ENCODE measurements at regions not wholly inside any gene's neighbourhood (a gene's known extent, or its start where the extent isn't known, plus 50 kb on each side); places are given as distances from the start of the nearest gene placed in this dataset.

GRCh38 chr3:163779396-163780344 is 1298.6 kb downstream of the SI start:
- no peak for FAIRE-seq
- H3K9ac ChIP-seq (replicated peaks; ENCODE audit: extremely low read depth, insufficient read depth, low read length), result no peak overlapping the region
- no peak overlapping the region for H3K27ac ChIP-seq (ENCODE audit: insufficient read depth, low read depth, low read length)
- TF ChIP-seq JUN (IDR thresholded peaks at IDR 0.05; ENCODE audit: borderline replicate concordance, insufficient read depth, insufficient read length, low read depth) (no peak), MYC (IDR thresholded peaks at IDR 0.05; ENCODE audit: low read depth, low read length) (no peak), EZH2 (IDR thresholded peaks at IDR 0.05; ENCODE audit: borderline replicate concordance, low read depth, low read length, severe bottlenecking) (no peak), GATA2 (IDR thresholded peaks at IDR 0.05; ENCODE audit: insufficient read depth, insufficient read length, low read depth, low read length) (no peak), FOS (IDR thresholded peaks at IDR 0.05; ENCODE audit: borderline replicate concordance, insufficient read depth, low read length) (no peak), POLR2AphosphoS5 (IDR thresholded peaks at IDR 0.05; ENCODE audit: insufficient read depth, low read depth, low read length) (no peak)
- TF ChIP-seq, protein P1, sequence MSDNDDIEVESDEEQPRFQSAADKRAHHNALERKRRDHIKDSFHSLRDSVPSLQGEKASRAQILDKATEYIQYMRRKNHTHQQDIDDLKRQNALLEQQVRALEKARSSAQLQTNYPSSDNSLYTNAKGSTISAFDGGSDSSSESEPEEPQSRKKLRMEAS (IDR thresholded peaks at IDR 0.05; ENCODE audit: insufficient read depth, insufficient read length), result no peak
- no peaks in the 10 kb centered on the region for H4K20me1 ChIP-seq (replicated peaks; ENCODE audit: control insufficient read depth, extremely low read depth, insufficient read depth, low read length)
- no peaks in the 10 kb centered on the region for H3K36me3 ChIP-seq (ENCODE audit: control insufficient read depth in 2 of 2, extremely low read depth in 1 of 2, insufficient read depth in 2 of 2, low read length in 2 of 2)
- CTCF ChIA-PET, result no interaction called here
- H3K9me1 ChIP-seq (replicated peaks; ENCODE audit: control insufficient read depth, extremely low read depth, insufficient read depth, low read length), result no peaks in the 10 kb centered on the region
- H3K79me2 ChIP-seq (ENCODE audit: control insufficient read depth, insufficient read depth, low read length), result no peaks in the 10 kb centered on the region
- H3K4me3 ChIP-seq (replicated peaks in 1 of 3; ENCODE audit: insufficient read depth in 1 of 3, low read depth in 1 of 3, low read length in 3 of 3), result no peak overlapping the region
- no peak for DNase-seq (ENCODE audit: low read depth, low spot score)
- no TSS peak for BruUV-seq (replicated peaks)
- intact Hi-C loops (cut with micrococcal nuclease) (no loop called here), dilution Hi-C loops (cut with MboI; ENCODE audit: extremely low pct_ligation_motif_present, low sequenced_read_pairs) (no loop called here)
- POLR2A ChIA-PET, result no interaction called here
- no peak overlapping the region for H3K4me2 ChIP-seq (ENCODE audit: insufficient read depth, low read length)
- H3K4me1 ChIP-seq (ENCODE audit: control insufficient read depth, extremely low read depth, insufficient read depth, low read length), result no peaks in the 10 kb centered on the region
- H2AFZ ChIP-seq (ENCODE audit: low read depth, low read length), result no peak overlapping the region
- H3K27me3 ChIP-seq (ENCODE audit: control insufficient read depth in 2 of 2, insufficient read depth in 2 of 2, low read length in 2 of 2), result no peaks in the 10 kb centered on the region
- no peaks in the 10 kb centered on the region for H3K9me3 ChIP-seq (replicated peaks; ENCODE audit: control insufficient read depth, insufficient read depth, low read length)

Measured in endothelial cell of umbilical vein (primary cell).